Central memory CD4-positive, alpha-beta T cell (primary cell): ENCODE measurements at regions not wholly inside any gene's neighbourhood (a gene's known extent, or its start where the extent isn't known, plus 50 kb on each side); places are given as distances from the start of the nearest gene placed in this dataset.
"Not testable (repeated sequence)": the region's sequence is repeated elsewhere in the genome, so short reads cannot be mapped to it uniquely, and the experiment has no call there.

Experiments used
- DNase-seq: peaks from one replicate; pipeline ENCODE4 v3.0.0; 2022

DNA sequence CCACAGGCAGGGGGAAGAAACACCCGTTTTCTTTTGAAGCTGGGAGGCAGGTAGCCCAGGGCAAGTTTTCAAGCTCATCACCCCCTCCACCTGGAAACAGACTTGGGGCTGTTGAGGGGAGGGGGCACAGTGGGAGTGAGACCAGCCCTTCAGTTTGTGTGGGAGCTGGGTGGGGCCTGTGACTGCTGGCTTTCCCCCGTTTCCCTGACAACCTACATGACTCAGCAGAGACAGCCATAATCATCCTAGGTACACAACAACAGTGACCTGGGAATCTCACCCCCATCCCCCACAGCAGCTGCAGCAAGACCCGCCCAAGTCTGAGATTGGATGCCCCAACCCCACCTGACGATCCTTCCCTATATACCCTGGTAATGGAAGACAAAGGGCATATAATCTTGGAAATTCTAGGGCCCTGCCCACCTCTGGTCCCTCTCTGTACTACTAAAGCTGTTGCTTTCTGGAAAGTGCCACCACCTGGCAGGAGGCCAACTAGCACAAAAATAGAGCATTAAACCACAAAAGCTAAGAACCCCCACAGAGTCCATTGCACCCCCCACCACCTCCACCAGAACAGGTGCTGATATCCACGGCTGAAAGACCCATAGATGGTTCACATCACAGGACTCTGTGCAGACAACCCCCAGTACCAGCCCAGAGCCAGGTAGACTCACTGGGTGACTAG is 422.2 kb upstream of the SGO1 start:
- no peak for DNase-seq

DNA sequence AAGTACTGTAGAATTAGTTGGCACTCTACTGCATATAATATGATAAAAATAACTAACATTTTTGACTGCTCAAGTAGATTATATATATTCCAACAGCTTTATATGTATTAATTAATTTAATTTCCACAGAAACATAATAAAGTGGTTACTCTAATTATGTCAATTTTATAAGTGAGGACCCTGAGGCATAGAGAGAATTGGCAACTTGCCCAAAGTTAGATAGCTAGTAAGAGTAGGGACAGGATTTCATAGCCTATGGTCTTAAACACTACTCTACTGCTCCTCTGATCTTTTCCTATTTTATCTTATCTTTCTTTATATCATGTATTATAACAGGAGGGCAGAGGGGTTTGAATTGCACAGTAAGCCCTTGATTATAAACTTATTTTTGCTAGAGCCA is 418.7 kb upstream of the SGO1 start:
- DNase-seq, result no peak

DNA sequence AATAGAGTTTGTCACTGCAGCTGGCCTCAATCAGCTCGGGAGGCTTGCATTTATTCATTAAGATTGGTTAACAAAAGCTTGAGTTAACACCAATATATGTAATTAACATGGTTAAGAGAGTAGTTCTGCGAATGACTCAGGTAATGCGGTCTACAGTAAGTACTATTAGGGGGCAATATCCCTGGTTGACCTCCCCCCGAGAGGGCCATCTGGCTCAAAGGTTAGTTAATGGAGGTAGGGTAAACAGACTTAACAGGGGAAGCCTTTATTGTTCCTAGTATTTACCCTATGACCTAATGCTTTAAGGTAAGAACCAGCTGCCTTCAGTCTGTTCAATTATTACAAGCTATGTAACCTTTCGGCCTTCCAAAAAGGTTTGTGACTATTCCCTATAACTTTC is 403.3 kb upstream of the SGO1 start:
- no peak for DNase-seq

DNA sequence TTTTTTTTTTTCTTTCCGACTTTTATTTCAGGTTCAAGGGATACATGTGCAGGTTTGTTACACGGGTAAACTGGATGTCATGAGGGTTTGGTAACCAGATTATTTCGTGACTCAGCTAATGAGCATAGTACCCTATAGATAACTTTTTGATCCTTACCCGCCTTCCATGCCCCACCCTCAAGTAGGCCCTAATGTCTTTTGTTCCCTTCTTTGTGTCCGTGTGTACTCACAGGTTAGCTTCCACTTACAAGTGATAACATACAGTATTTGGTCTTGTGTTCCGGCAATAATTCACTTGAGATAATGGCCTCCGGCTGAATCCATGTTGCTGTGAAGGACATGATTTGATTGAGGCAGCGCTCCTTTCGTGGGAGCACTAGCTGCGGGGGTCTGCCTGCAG is 402.8 kb upstream of the SGO1 start:
- no peak for DNase-seq

DNA sequence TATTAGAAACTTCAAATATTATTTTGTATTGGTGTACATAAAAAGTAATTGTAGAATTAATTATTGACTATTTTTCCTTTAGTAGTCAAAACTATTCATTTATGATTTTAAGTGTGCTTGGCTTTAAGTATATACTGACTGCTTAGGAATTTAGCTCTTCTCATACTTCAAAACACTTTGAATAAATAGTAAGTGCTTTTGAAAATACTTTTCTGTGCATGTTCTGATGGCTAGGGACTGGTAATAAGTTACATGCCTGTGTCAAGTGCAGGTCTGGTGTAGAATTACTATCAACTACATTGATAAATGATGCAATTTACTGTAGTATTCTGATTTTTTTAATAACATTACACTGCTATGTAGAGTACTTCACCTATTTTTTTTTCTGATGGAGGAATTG is 397.6 kb upstream of the SGO1 start:
- DNase-seq, result no peak

DNA sequence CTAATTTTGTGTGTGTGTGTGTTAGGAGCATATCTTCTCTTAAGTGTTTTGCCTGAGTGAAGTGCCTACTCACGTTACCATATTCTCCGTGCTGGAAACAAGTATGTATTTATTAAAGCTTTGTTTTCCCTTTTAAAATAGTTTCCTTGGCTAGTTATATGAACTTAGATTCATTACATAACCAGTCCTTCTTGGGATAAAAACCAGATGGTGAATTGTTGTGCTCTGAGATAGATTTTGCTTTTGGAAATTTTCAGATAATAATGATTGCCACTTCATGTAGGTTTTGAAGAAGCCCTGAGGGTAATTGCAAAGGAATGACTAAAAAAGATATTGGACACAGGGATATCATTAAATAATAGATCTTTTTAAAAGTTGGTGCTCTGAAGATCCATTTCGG is 390.2 kb upstream of the SGO1 start:
- DNase-seq, result no peak

DNA sequence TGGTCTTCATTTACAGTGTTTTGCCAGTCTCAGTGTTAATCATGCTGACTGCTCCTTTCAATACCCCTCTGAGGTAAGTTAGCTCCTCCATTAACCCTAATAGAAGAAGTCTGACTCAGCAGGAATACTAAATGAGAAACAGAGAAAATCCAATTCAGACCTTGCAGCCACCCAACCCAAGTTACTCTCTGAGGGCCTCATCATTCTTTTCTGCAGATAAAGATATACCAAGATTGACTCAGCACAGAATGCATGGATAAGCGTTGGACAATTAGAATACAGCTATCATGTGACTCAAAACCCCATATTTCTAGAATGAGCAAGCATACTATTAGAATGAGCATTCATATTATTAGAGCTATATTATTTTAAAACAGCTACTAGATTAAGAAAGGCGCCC is 389.1 kb upstream of the SGO1 start:
- no peak for DNase-seq

DNA sequence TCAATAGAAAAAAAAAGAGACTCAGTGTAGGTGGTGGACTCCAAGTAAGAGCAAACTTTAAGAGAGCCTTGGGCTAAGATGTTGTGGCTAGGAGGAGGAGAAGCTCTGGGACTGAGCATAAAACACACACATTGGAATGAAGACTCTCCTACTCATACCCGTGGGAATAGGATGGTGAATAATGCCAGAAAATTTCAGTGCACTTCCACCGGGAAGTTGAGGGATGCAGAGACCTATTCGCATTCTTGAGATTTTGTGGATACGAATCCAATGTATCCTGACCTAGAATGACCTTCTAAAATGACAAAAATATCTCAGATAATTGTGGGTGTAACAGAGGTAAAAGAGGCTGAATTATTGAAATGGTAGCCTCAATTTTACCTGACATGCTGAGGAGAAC is 388.7 kb upstream of the SGO1 start:
- no peak for DNase-seq

DNA sequence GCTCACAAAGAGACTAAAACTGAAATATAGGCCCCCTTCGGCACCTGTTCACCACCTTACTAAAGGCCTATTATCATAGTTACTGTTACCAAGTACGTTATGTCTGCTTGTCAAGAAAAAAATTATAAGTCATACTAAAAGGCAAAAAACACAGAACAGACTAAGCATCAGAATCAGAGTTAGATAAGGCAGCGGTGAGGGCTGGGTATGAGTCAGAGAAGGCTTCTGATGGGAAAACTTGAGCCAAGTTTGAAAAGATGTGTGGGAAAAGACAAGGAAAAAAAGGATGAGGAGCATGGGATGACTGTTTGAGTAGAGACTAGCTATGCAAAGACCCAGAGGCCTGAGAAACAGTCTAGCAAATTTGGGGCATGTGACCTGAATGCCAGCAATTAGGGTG is 387.2 kb upstream of the SGO1 start:
- no peak for DNase-seq

DNA sequence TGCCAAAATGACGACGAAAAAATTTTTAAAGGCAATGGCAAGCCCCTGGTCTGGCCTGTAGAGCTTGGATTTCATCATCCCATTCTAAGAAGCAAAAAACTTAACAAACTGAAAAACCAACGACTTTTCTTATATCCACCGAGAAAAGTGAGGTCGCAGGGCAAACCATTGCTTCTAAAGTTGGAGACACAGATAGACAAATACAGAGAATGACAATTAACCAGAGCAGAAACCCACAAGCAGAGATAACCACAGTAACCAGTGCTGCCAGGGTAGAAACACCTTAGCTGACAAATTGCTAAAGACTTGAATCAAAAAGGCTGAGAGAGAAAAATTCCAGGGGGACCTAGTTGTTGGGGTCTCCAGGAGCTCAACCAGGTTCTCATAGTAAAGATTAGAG is 386.5 kb upstream of the SGO1 start:
- no peak for DNase-seq

DNA sequence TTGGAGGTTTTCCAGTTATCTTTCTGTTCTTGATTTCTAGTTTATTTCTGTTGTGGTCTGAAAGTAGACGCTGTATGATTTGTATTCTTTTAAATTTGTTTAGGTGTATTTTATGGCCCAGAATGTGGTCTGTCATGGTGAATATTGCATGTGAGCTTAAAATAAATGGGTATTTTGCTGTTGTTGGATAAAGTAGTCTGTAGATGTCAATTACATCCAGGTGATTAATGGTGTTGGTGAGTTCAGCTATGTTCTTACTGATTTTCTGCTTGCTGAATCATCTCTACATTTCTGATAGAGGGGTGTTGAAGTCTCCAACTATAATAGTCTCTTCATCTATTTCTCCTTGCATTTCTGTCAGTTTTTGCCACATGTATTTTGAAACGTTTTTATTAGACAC is 383.3 kb upstream of the SGO1 start:
- DNase-seq, result no peak

DNA sequence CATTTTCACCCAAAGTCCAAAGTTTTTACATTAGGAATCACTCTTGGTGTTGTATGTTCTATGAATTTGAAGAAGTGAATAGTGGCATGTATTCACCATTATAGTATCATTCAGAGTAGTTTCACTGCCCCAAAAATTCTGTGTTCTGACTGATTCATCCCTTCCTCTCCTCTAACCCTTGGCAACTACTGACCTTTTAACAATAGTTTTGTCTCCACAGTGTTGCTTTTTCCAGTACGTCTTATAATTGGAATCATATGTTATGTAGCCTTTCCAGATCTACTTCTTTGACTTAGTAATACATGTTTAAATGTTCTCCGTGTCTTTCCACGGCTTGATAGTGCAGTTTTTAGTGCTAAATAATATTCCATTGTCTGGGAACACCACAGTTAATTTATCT is 379.0 kb upstream of the SGO1 start:
- DNase-seq, result no peak

DNA sequence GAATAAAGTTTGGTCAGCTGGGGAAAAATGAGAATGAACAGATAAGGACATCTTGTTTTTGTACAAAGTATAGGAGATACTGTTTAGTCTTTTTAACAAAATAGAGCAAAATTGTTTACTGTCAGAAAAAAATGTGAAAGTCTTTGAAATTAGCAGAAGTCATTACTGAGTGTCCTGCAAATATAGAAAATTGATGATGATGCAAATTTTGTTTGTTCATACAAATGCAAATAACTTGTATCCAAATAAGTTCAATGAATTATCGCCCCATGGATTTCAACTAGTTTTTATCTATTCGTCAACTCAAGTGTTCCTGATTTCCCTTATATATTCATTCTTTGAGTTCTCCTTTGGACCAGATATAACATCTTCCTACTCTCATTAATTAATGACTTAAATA is 378.0 kb upstream of the SGO1 start:
- DNase-seq, result no peak

DNA sequence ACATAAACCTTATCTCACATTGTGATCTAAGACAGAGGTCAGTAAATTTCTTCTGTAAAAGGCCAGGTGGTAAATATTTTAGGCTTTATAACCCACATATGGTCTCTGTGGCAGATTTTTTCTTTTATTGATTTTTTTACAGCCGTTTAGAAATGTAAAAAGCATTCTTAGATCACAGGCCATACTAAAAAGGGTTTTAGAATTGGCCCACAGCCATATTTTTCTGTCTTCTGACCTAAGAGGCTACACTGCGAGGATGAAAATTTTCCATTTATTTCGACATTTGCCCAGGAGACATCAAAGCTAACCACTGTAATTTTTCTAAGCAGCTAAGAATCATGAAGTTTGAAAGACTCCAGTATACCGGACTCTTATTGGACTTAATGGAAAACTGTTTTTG is 377.2 kb upstream of the SGO1 start:
- DNase-seq, result no peak

DNA sequence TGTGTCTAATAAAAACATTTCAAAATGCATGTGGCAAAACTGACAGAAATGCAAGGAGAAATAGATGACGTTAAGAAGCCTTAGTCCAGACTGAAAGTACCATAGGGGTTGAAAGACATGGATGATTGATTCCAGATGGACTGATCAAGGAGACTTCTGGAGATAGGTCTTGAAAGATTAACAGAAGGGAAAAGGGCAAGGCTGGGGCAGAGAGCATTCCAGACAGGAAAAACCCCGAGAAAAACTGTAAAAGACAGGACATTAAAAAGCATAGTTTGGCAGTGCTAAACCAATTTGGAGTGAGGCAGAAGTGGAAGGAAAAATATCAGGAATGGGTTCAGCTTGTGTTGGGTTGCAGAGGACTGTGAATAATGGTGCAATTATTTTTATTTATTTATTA is 375.2 kb upstream of the SGO1 start:
- DNase-seq, result no peak

DNA sequence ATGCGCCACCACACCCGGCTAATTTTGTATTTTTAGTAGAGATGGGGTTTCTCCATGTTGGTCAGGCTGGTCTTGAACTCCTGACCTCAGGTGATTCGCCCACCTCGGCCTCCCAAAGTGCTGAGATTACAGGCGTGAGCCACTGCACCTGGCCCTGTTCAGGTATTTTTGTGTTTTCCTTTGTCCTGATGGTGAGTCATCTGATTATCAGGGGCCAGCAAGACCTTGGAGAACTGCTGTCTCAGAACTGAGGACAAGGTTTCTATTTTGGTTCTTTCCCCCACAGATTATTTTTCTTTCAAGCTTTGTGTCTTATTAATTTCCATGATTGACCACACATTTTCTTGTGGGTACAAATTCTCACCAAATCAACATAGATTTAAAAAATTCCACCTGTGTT is 374.4 kb upstream of the SGO1 start:
- not testable (repeated sequence) for DNase-seq

DNA sequence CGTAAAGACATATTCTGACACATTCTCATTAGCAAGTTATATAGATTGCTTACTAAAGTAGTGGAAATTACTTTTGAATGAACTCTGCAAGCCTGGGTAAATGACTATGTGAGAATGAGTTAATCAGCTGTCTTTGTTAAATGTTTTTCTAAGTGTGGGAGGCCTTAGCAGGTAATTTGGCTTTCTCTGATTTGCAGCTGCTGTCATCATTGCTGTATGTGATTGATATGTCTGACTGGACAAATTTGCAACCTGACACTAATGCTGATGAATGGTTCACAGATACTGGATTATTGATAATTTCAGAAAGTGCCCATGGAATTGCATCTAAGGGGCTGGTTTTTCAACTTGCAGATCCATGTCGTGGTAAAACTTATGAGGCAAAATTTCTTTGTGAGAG is 372.2 kb upstream of the SGO1 start:
- DNase-seq, result no peak

DNA sequence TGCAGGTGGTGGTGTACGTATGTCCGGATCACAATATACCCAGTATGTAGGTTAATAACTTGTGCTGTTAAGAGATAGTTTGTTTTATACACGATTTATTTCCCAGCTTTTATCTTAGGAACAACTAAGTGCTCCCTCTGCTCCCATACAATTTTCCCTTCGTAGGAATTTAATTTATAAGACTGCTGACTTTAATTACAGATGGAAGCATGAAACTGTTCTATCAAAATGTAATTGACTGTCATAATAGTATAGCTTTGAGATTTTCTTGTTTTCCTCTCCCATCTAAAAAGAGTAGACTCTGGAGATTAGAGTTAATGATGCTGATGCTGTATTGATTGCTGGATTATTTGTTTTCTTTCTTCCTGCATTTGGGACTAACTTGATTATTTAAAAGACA is 370.7 kb upstream of the SGO1 start:
- DNase-seq, result no peak

DNA sequence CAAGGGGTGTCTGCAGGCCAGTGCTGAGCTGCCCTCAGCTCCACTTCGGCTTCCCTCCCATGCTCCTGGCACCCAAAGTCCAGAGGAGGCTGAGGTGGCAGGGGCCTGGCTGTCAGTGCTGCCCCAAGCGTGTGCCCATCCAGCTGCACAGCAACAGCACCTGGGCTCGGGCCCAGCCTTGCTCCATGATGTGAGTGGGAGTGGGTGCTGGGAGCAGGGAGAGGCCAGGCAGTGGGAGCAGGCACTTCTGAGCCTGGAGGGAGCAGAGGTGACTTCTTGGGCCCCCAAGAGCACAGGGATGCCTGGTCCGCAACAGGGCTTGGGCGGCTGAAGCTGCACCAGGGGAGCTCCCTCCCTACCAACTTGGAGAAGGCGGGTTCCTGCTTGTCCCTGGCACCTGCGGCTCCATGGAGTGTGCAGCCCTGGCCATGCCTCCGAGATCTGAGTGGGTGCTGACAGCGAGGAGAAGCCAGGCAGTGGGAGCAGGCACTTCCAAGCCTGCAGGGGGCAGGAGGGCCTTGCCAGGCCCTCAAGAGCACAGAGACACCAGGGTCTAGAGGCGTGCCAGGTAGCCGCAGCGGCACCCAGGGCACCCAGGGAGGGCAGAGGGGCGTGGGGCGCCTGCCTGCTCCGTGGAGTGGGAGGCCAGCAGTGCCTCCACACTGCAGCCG is 366.7 kb upstream of the SGO1 start:
- no peak for DNase-seq

DNA sequence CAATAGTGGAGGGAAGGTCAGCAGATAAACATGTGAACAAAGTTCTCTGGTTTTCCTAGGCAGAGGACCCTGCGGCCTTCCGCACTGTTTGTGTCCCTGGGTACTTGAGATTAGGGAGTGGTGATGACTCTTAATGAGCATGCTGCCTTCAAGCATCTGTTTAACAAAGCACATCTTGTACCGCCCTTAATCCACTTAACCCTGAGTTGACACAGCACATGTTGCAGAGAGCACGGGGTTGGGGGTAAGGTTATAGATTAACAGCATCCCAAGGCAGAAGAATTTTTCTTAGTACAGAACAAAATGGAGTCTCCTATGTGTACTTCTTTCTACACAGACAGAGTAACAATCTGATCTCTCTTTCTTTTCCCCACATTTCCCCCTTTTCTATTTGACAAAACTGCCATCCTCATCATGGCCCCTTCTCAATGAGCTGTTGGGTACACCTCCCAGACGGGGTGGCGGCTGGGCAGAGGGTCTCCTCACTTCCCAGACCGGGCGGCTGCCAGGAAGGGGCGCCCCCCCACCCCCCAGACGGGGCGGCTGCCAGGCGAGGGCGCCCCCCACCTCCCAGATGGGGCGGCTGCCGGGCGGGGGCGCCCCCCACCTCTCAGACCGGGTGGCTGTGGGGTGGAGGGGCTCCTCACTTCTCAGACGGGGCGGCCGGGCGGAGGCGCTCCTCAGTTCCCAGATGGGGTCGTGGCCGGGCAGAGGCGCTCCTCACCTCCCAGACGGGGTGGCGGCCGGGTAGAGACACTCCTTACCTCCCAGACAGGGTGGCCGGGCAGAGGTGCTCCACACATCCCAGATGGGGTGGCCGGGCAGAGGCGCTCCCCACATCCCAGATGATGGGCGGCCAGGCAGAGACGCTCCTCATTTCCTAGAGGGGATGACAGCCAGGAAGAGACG is 361.6 kb upstream of the SGO1 start:
- DNase-seq, result not testable (repeated sequence)

DNA sequence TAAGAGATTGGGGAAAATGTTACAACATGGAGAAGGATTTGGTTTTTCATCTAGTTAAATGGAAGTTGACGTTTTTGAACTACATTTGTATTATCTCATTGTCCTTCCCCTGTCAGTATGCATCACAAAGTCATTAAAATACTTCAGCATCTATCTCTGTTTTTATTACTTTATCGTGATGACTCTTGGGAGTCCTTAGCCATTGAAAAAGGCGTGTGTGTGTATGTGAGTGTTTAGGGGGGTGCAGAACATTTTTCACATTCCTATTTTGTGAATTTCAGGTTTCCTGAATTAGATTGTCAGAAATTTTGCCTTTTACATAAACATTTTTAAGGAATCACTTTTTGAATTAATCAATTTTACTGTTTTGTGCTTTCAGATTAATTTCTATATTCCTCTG is 360.6 kb upstream of the SGO1 start:
- no peak for DNase-seq

DNA sequence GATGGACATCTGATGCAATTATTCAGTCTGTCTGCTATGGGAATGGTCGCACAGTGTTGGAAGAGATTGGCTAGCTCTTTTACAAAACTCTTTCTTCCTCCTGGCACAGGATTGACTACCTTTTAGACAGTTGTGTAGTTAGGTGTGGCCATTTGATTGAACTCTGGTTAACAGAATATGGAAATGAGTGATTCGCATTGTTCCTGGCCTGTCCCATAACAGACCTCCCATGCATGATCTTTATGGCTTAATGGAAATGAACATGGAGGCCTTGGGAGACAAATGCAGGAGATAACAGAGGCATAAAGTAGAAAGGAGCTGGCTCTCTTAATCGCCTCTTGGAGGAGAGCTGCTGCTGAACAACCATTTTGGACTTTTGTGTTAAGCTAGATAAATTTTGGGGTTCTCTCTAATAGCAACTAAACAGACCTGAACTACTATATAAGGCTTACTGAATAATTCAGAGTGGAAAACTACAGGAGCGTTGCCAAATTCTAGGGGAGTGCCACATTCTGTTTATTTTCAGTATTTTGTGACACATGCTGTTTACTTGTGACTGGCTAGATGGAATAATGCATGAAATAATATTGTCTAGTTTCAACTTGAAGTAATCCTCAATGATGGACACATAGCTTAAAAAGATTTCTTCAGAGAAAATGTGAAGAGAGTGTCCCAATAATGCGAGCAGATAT is 357.7 kb upstream of the SGO1 start:
- no peak for DNase-seq

DNA sequence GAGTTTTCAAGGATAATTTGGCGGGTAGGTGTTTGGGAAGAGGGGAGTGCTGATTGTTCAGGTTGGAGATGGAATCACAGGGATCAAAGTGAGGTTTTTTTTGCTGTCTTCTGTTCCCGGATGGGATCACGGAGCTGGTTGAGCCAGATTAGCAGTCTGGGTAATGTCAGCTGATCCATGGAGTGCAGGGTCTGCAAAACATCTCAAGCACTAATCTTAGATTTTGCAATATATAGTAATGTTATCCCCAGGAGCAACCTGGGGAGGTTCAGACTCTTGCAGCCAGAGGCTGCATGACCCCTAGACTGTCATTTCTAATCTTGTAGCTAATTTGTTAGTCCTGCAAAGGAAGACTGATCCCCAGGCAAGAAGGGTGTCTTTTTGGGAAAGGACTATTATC is 354.1 kb upstream of the SGO1 start:
- no peak for DNase-seq
